PC-9 (cell line): ENCODE measurements at regions not wholly inside any gene's neighbourhood (a gene's known extent, or its start where the extent isn't known, plus 50 kb on each side); places are given as distances from the start of the nearest gene placed in this dataset.

ENCODE experiments used
- EZH2 ChIP-seq: fragments of 200-600 bp; sonication (generic); IDR thresholded peaks from 2 replicates; pipeline ENCODE4 v1.8.0; 2017; ENCODE audit warnings: antibody characterized with exemption, low read depth
- TF ChIP-seq, protein P1 (sequence below): fragments of 200-600 bp; sonication (generic); conservative IDR thresholded peaks from 2 replicates; pipeline ENCODE4 v1.6.1; 2017; ENCODE audit warnings: mixed run types, antibody characterized with exemption, mild to moderate bottlenecking, moderate library complexity

DNA sequence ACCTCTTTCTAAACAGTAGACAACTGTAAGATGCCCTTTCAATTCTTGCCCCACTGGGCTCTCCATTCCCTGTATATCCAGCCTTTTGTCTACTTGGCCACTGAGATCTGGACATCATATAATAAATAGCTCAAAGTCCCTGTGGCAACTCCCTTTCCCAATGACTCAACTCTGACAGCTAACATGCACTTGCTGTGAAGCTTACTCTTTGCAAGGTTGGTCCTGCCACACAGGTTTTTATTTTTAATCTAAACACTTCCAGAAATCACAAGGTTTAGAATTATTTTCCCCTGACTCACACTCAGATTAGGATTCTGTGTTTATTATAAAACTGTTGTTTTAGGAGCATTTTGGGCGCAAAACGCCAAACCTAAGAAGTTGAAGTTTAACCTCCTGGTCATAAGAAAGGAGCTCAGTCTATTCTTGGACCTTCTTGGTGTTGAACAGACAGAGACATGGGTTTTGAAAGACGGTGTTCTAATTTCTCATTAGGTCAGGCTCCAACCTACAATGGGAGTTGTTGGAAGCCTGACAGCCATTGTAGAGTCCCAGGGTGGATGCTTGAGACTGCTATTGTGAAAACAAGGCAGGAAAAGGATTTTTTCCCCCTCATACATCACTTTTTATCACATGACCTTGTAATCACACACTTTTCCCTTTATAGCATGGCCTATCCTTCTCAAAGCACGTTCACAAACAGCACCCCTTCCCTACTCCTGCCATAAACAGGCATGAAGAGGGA, 124.7 kb upstream of the SERPINE2 start:
- TF ChIP-seq, protein P1, sequence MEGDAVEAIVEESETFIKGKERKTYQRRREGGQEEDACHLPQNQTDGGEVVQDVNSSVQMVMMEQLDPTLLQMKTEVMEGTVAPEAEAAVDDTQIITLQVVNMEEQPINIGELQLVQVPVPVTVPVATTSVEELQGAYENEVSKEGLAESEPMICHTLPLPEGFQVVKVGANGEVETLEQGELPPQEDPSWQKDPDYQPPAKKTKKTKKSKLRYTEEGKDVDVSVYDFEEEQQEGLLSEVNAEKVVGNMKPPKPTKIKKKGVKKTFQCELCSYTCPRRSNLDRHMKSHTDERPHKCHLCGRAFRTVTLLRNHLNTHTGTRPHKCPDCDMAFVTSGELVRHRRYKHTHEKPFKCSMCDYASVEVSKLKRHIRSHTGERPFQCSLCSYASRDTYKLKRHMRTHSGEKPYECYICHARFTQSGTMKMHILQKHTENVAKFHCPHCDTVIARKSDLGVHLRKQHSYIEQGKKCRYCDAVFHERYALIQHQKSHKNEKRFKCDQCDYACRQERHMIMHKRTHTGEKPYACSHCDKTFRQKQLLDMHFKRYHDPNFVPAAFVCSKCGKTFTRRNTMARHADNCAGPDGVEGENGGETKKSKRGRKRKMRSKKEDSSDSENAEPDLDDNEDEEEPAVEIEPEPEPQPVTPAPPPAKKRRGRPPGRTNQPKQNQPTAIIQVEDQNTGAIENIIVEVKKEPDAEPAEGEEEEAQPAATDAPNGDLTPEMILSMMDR: no peak
- no peak for TF ChIP-seq EZH2
